GM12878 (cell line): ENCODE measurements at regions not wholly inside any gene's neighbourhood (a gene's known extent, or its start where the extent isn't known, plus 50 kb on each side); places are given as distances from the start of the nearest gene placed in this dataset.

Source experiments
- ATAC-seq: fragments of 200-7000 bp; cut with Tn5 transposase; 3 replicates; pipeline ENCODE4 v1.9.1; 2020; ENCODE audit warnings: mild to moderate bottlenecking, moderate library complexity
- BruUV-seq: library from RNA; stranded (reverse); fragments of 400-500 nt; replicated peaks from 2 replicates; lab custom pipeline; 2021; lab: Mats Ljungman, UMichigan
- CTCF ChIA-PET: fragments of 300-600 bp; sonication (Branson Sonifier 250); formaldehyde crosslinking; extraction: SDS; loops from one replicate; lab custom pipeline; 2021; ENCODE audit warnings: inconsistent platforms; lab: Yijun Ruan, JAX
- POLR2A ChIA-PET: fragments of 350-600 bp; formaldehyde crosslinking; extraction: SDS; loops from one replicate; lab custom pipeline; 2021; ENCODE audit warnings: inconsistent platforms; lab: Charles Lee
- RAD21 ChIA-PET: fragments of 300-600 bp; sonication (Branson Sonifier 250); formaldehyde crosslinking; loops from one replicate; lab custom pipeline; 2023; ENCODE audit warnings: antibody characterized with exemption; ENCODE audit not compliant: unreplicated experiment; lab: Charles Lee
- SMC1A ChIA-PET: fragments of 300-600 bp; sonication (Branson Sonifier 250); formaldehyde crosslinking; loops from one replicate; lab custom pipeline; 2023; ENCODE audit not compliant: unreplicated experiment, uncharacterized antibody; lab: Charles Lee
- DNase-seq: peaks from one replicate; pipeline ENCODE4 v3.0.0-alpha.2; 2011; ENCODE audit warnings: low read depth, low spot score
- FAIRE-seq: peaks from 3 replicates; lab custom pipeline; 2011; peaks lifted over from hg19 to GRCh38; lab: Jason Lieb, UNC
- H2AFZ ChIP-seq: 2 replicates; pipeline ENCODE4 v1.6.0; 2011; ENCODE audit warnings: low read depth, low read length, control low read depth; ENCODE audit not compliant: control insufficient read depth
- H3K27ac ChIP-seq: 2 replicates; pipeline ENCODE4 v1.5.1; 2011; ENCODE audit warnings: control low read depth; ENCODE audit not compliant: control insufficient read depth, insufficient read depth
- H3K27me3 ChIP-seq, 2 experiments: replicated peaks in 1 of 2; 2 replicates each; pipeline versions ENCODE4 v1.6.0 to v1.6.1; 2011; ENCODE audit warnings: low read length in 1 of 2; ENCODE audit not compliant: control insufficient read depth in 2 of 2, insufficient read depth in 2 of 2
- H3K36me3 ChIP-seq, 2 experiments: 2 replicates each; pipeline ENCODE4 v1.5.1; 2011; ENCODE audit warnings: low read length in 1 of 2; ENCODE audit not compliant: control insufficient read depth in 2 of 2, insufficient read depth in 2 of 2
- H3K4me1 ChIP-seq: 2 replicates; pipeline ENCODE4 v1.6.1; 2011; ENCODE audit warnings: mild to moderate bottlenecking, low read length, moderate library complexity, mixed read lengths; ENCODE audit not compliant: control insufficient read depth, insufficient read depth
- H3K4me2 ChIP-seq: 2 replicates; pipeline ENCODE4 v1.6.0; 2011; ENCODE audit warnings: control low read depth; ENCODE audit not compliant: control insufficient read depth, insufficient read depth
- H3K4me3 ChIP-seq: fragments of 200-600 bp; sonication (generic); 2 replicates; pipeline ENCODE4 v1.5.1; 2016
- H3K79me2 ChIP-seq: 2 replicates; pipeline ENCODE4 v1.6.0; 2011; ENCODE audit warnings: low read length; ENCODE audit not compliant: control insufficient read depth, insufficient read depth
- H3K9ac ChIP-seq: 2 replicates; pipeline ENCODE4 v1.8.0; 2011; ENCODE audit warnings: low read length, control low read depth, mixed read lengths; ENCODE audit not compliant: control insufficient read depth, insufficient read depth
- H3K9me3 ChIP-seq: replicated peaks from 3 replicates; pipeline ENCODE4 v1.5.1; 2011; ENCODE audit warnings: mild to moderate bottlenecking, low read length; ENCODE audit not compliant: control insufficient read depth, insufficient read depth
- H4K20me1 ChIP-seq: 2 replicates; pipeline ENCODE4 v1.6.0; 2011; ENCODE audit not compliant: control insufficient read depth, insufficient read depth
- BACH1 ChIP-seq: fragments of 450-650 bp; IDR thresholded peaks from 2 replicates; pipeline ENCODE4 v1.6.1; 2017; ENCODE audit warnings: mild to moderate bottlenecking, borderline replicate concordance
- ELK1 ChIP-seq: IDR thresholded peaks from 2 replicates; pipeline ENCODE4 v1.6.1; 2012; ENCODE audit warnings: low read depth, low read length, improper control_type of control experiment
- EP300 ChIP-seq, 2 experiments: fragments of 150-350 bp in 1 of 2; IDR thresholded peaks; 2 replicates each; pipeline ENCODE4 v1.6.1; 2011 to 2012; ENCODE audit warnings: low read depth in 2 of 2, low read length in 2 of 2, borderline replicate concordance in 1 of 2, improper control_type of control experiment in 1 of 2, inconsistent platforms in 1 of 2; ENCODE audit not compliant: control insufficient read depth in 1 of 2
- HDAC6 ChIP-seq: fragments of 200-600 bp; sonication (generic); IDR thresholded peaks from one replicate; pipeline ENCODE4 v1.8.0; 2017; ENCODE audit warnings: antibody characterized with exemption; ENCODE audit not compliant: unreplicated experiment
- NFYB ChIP-seq: IDR thresholded peaks from 2 replicates; pipeline ENCODE4 v1.6.1; 2011; ENCODE audit warnings: low read depth, mild to moderate bottlenecking, low read length, improper control_type of control experiment, moderate library complexity; ENCODE audit not compliant: insufficient read depth
- PAX8 ChIP-seq: fragments of 450-650 bp; IDR thresholded peaks from 2 replicates; pipeline ENCODE4 v1.6.1; 2017; ENCODE audit warnings: mild to moderate bottlenecking, moderate library complexity
- SREBF2 ChIP-seq: IDR thresholded peaks from 2 replicates; pipeline ENCODE4 v1.6.1; 2012; ENCODE audit warnings: mild to moderate bottlenecking, low read length
- ZNF622 ChIP-seq: fragments of 450-650 bp; IDR thresholded peaks from 2 replicates; pipeline ENCODE4 v1.6.1; 2017; ENCODE audit warnings: mild to moderate bottlenecking, inconsistent platforms
- WGBS: methylation state at CpG from one replicate; pipeline ENCODE4 v1.1.6; 2016; ENCODE audit warnings: low lambda C conversion rate; ENCODE audit not compliant: insufficient replicate concordance, insufficient coverage; ENCODE audit errors: missing lambda C conversion rate; 5-methylcytosine and 5-hydroxymethylcytosine counted together
- in situ Hi-C: fragments of 300-500 bp; cut with MboI; formaldehyde crosslinking; loops from 9 replicates; pipeline ENCODE4 v1.14.3; 2018; ENCODE audit warnings: mixed read lengths
- intact Hi-C: fragments of 100-400 bp; cut with micrococcal nuclease; formaldehyde crosslinking; loops from one replicate; pipeline ENCODE4 v1.14.2; 2022; ENCODE audit not compliant: unreplicated experiment
- TF ChIP-seq, protein P1 (sequence below): fragments of 450-650 bp; IDR thresholded peaks from 2 replicates; pipeline ENCODE4 v1.6.1; 2018; ENCODE audit warnings: mild to moderate bottlenecking, low read depth, moderate library complexity; ENCODE audit not compliant: partially characterized antibody
- TF ChIP-seq, protein P2 (sequence below): fragments of 450-650 bp; IDR thresholded peaks from 2 replicates; pipeline ENCODE4 v1.6.1; 2017; ENCODE audit warnings: mild to moderate bottlenecking
- TF ChIP-seq, protein P3 (sequence below): IDR thresholded peaks from 2 replicates; pipeline ENCODE4 v1.6.1; 2011; ENCODE audit warnings: low read depth, low read length, improper control_type of control experiment, borderline replicate concordance

DNA sequence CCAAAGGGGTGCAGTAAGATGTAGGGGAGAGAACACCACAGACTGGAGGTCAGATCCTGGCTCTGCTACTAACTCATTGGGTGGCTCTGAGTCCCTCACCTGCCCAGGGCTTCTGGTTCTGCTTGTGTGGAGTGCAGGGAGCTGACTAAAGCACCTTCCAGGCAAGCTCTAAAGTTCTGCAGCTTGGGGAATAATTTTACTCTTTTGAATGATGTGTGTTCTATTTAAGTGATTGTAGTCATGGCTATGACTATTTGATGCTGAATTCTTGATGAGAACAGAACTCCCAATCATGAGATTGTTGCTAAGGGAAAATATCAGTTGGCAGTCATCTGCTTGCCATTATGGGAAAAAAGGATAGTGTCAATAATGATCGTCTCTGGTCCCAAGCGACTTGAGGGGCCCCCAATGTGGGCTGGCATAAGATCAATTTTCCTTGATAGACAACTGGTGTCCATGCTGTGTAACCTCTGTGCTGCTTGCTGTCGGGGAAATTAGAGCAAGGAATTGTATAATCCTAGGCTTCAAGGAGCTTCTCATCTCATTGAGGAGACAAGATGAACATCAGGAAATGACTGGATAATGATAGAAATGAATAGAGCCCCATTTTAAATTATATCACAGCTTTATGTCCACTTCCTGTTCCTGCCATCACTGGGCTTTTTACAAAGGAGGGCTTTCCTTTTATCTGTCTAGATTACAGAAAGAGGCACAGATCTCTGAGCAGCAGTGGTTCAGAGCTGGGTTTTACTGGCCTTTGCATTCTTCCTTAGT lies 131.7 kb downstream of the SLC4A3 start (continued):
- TF ChIP-seq ELK1 (no peak), BACH1 (no peak)
- TF ChIP-seq, all 136 proteins: peak for 0

- H3K79me2 ChIP-seq, result no peaks in the 10 kb centered on the region
- H4K20me1 ChIP-seq, result no peaks in the 10 kb centered on the region
- ChIA-PET CTCF (interaction anchor here (0.9 kb wide), 1 partner anchor 11 kb away, joined by 3 read pairs; no protein-coding TSS in a partner anchor), RAD21 (no interaction called here), POLR2A (no interaction called here), SMC1A (no interaction called here)
- WGBS, result 29% methylated on average over 3 of the region's 3 CpGs
- in situ Hi-C loops (no loop called here), intact Hi-C loops (no loop called here)
- H2AFZ ChIP-seq, result no peak overlapping the region
- H3K9ac ChIP-seq, result no peak overlapping the region
- no peaks in the 10 kb centered on the region for H3K36me3 ChIP-seq
- H3K4me3 ChIP-seq, result no peak overlapping the region
- H3K4me2 ChIP-seq, result no peak overlapping the region
- ATAC-seq (no peak), FAIRE-seq (no peak), DNase-seq (no peak)
- no peak overlapping the region for H3K27ac ChIP-seq
- H3K4me1 ChIP-seq, result no peaks in the 10 kb centered on the region
- H3K27me3 ChIP-seq, result no peaks in the 10 kb centered on the region
- no peaks in the 10 kb centered on the region; the same call in 2 of the 3 replicates for H3K9me3 ChIP-seq
- BruUV-seq, result no TSS peak
- TF ChIP-seq, protein P1, sequence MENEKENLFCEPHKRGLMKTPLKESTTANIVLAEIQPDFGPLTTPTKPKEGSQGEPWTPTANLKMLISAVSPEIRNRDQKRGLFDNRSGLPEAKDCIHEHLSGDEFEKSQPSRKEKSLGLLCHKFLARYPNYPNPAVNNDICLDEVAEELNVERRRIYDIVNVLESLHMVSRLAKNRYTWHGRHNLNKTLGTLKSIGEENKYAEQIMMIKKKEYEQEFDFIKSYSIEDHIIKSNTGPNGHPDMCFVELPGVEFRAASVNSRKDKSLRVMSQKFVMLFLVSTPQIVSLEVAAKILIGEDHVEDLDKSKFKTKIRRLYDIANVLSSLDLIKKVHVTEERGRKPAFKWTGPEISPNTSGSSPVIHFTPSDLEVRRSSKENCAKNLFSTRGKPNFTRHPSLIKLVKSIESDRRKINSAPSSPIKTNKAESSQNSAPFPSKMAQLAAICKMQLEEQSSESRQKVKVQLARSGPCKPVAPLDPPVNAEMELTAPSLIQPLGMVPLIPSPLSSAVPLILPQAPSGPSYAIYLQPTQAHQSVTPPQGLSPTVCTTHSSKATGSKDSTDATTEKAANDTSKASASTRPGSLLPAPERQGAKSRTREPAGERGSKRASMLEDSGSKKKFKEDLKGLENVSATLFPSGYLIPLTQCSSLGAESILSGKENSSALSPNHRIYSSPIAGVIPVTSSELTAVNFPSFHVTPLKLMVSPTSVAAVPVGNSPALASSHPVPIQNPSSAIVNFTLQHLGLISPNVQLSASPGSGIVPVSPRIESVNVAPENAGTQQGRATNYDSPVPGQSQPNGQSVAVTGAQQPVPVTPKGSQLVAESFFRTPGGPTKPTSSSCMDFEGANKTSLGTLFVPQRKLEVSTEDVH, result no peak
- TF ChIP-seq HDAC6 (no peak), PAX8 (no peak), ZNF622 (no peak), EP300 (IDR thresholded peaks at IDR 0.05; ENCODE audit: borderline replicate concordance in 1 of 2, control insufficient read depth in 1 of 2, low read depth in 2 of 2, low read length in 2 of 2) (no peak), NFYB (no peak), SREBF2 (no peak)
- TF ChIP-seq, protein P2, sequence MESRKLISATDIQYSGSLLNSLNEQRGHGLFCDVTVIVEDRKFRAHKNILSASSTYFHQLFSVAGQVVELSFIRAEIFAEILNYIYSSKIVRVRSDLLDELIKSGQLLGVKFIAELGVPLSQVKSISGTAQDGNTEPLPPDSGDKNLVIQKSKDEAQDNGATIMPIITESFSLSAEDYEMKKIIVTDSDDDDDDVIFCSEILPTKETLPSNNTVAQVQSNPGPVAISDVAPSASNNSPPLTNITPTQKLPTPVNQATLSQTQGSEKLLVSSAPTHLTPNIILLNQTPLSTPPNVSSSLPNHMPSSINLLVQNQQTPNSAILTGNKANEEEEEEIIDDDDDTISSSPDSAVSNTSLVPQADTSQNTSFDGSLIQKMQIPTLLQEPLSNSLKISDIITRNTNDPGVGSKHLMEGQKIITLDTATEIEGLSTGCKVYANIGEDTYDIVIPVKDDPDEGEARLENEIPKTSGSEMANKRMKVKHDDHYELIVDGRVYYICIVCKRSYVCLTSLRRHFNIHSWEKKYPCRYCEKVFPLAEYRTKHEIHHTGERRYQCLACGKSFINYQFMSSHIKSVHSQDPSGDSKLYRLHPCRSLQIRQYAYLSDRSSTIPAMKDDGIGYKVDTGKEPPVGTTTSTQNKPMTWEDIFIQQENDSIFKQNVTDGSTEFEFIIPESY, result no peak
- TF ChIP-seq, protein P3, sequence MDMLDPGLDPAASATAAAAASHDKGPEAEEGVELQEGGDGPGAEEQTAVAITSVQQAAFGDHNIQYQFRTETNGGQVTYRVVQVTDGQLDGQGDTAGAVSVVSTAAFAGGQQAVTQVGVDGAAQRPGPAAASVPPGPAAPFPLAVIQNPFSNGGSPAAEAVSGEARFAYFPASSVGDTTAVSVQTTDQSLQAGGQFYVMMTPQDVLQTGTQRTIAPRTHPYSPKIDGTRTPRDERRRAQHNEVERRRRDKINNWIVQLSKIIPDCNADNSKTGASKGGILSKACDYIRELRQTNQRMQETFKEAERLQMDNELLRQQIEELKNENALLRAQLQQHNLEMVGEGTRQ, result no peak
Observed at GRCh38 chr2:219759801-219760200, 132.4 kb downstream of the SLC4A3 start.
